ENCODE measurements at regions not wholly inside any gene's neighbourhood (a gene's known extent, or its start where the extent isn't known, plus 50 kb on each side); places are given as distances from the start of the nearest gene placed in this dataset.

GRCh38 chr2:88320076-88320773, 132.3 kb downstream of the FOXI3 start:
- TF ChIP-seq, protein P1, sequence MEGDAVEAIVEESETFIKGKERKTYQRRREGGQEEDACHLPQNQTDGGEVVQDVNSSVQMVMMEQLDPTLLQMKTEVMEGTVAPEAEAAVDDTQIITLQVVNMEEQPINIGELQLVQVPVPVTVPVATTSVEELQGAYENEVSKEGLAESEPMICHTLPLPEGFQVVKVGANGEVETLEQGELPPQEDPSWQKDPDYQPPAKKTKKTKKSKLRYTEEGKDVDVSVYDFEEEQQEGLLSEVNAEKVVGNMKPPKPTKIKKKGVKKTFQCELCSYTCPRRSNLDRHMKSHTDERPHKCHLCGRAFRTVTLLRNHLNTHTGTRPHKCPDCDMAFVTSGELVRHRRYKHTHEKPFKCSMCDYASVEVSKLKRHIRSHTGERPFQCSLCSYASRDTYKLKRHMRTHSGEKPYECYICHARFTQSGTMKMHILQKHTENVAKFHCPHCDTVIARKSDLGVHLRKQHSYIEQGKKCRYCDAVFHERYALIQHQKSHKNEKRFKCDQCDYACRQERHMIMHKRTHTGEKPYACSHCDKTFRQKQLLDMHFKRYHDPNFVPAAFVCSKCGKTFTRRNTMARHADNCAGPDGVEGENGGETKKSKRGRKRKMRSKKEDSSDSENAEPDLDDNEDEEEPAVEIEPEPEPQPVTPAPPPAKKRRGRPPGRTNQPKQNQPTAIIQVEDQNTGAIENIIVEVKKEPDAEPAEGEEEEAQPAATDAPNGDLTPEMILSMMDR (IDR thresholded peaks at IDR 0.05; ENCODE audit: insufficient read depth, low read length, poor library complexity, severe bottlenecking): no peak
- no peak for TF ChIP-seq EZH2phosphoT487 (conservative IDR thresholded peaks at IDR 0.05; ENCODE audit: low read length)

Measured in SU-DHL-6 (cell line).